K562 (cell line): ENCODE measurements at regions not wholly inside any gene's neighbourhood (a gene's known extent, or its start where the extent isn't known, plus 50 kb on each side); places are given as distances from the start of the nearest gene placed in this dataset.

ENCODE experiments used
- ATAC-seq: fragments of 200-7000 bp; cut with Tn5 transposase; 3 replicates; pipeline ENCODE4 v1.9.1; 2020; ENCODE audit warnings: moderate library complexity
- BruUV-seq: library from RNA; stranded (reverse); fragments of 400-500 nt; replicated peaks from 2 replicates; lab custom pipeline; 2021; lab: Mats Ljungman, UMichigan
- CTCF ChIA-PET: fragments of 300-600 bp; formaldehyde crosslinking; extraction: SDS; loops from one replicate; lab custom pipeline; 2021; ENCODE audit warnings: low intra/inter-chr PET ratio; lab: Yijun Ruan, JAX
- POLR2A ChIA-PET: fragments of 300-600, 350-650 bp; sonication (Branson Sonifier 250); formaldehyde crosslinking; extraction: SDS; loops from one replicate; lab custom pipeline; 2021; ENCODE audit warnings: antibody characterized with exemption, inconsistent platforms; lab: Yijun Ruan, JAX
- DNase-seq, 4 experiments: peaks; one replicate each; pipeline versions ENCODE4 v3.0.0 to v3.0.0-alpha.2; 2011 to 2018; ENCODE audit warnings: low spot score in 3 of 4, mixed read lengths in 3 of 4; ENCODE audit errors: extremely low read depth in 1 of 4
- FAIRE-seq: peaks from 2 replicates; lab custom pipeline; 2011; peaks lifted over from hg19 to GRCh38; lab: Jason Lieb, UNC
- H2AFZ ChIP-seq: 2 replicates; pipeline ENCODE4 v1.6.0; 2011; ENCODE audit warnings: low read depth, low read length, control low read depth, inconsistent platforms
- H3K27ac ChIP-seq: fragments of 200-600 bp; 3 replicates; pipeline ENCODE4 v1.8.0; 2011; ENCODE audit warnings: low read depth, mild to moderate bottlenecking, control low read depth, inconsistent platforms, low read length, moderate library complexity, mixed read lengths; ENCODE audit errors: extremely low read depth
- H3K27me3 ChIP-seq, 2 experiments: fragments of 300-600 bp in 1 of 2; 2 replicates in 1 of 2; 3 replicates in 1 of 2; pipeline versions ENCODE4 v1.6.0 to v1.8.0; 2011; ENCODE audit warnings: inconsistent platforms in 2 of 2, low read length in 2 of 2, mild to moderate bottlenecking in 1 of 2, mixed read lengths in 1 of 2, moderate library complexity in 1 of 2; ENCODE audit not compliant: control insufficient read depth in 2 of 2, insufficient read depth in 2 of 2
- H3K36me3 ChIP-seq: fragments of 300-600 bp; 3 replicates; pipeline ENCODE4 v1.8.0; 2011; ENCODE audit warnings: mild to moderate bottlenecking, low read length, inconsistent platforms; ENCODE audit not compliant: control insufficient read depth, insufficient read depth
- H3K4me1 ChIP-seq, 2 experiments: fragments of 200-600 bp in 1 of 2; replicated peaks in 1 of 2; 2 replicates in 1 of 2; 3 replicates in 1 of 2; pipeline versions ENCODE4 v1.5.1 to v1.8.0; 2011; ENCODE audit warnings: inconsistent platforms in 2 of 2, low read length in 2 of 2, mild to moderate bottlenecking in 1 of 2, mixed read lengths in 1 of 2, moderate library complexity in 1 of 2; ENCODE audit not compliant: control insufficient read depth in 2 of 2, insufficient read depth in 2 of 2
- H3K4me2 ChIP-seq: 2 replicates; pipeline ENCODE4 v1.6.1; 2011; ENCODE audit warnings: low read length, control low read depth, inconsistent platforms, mixed read lengths; ENCODE audit not compliant: insufficient read depth
- H3K4me3 ChIP-seq: fragments of 200-600 bp; sonication (generic), shearing (Covaris generic); 2 replicates; pipeline ENCODE4 v1.5.1; 2016; ENCODE audit warnings: control low read depth, inconsistent platforms
- H3K79me2 ChIP-seq: fragments of 200-600 bp; 3 replicates; pipeline ENCODE4 v1.8.0; 2011; ENCODE audit warnings: low read length, inconsistent platforms; ENCODE audit not compliant: control insufficient read depth, insufficient read depth
- H3K9ac ChIP-seq, 2 experiments: 2 replicates each; pipeline versions ENCODE4 v1.6.0 to v1.6.1; 2011; ENCODE audit warnings: low read depth in 2 of 2, low read length in 2 of 2, control low read depth in 1 of 2, inconsistent platforms in 1 of 2, mild to moderate bottlenecking in 1 of 2, mixed read lengths in 1 of 2; ENCODE audit not compliant: insufficient read depth in 1 of 2
- H3K9me1 ChIP-seq: one replicate; pipeline ENCODE4 v1.6.0; 2011; ENCODE audit warnings: inconsistent platforms, mild to moderate bottlenecking, low read length, moderate library complexity; ENCODE audit not compliant: control insufficient read depth, insufficient read depth
- H3K9me3 ChIP-seq: replicated peaks from 2 replicates; pipeline ENCODE4 v1.5.1; 2011; ENCODE audit warnings: low read depth, low read length, inconsistent platforms; ENCODE audit not compliant: control insufficient read depth, insufficient read depth
- H4K20me1 ChIP-seq: replicated peaks from 2 replicates; pipeline ENCODE4 v1.6.1; 2011; ENCODE audit warnings: low read length, inconsistent platforms, mixed read lengths; ENCODE audit not compliant: control insufficient read depth, insufficient read depth
- CREM ChIP-seq: IDR thresholded peaks from 2 replicates; pipeline ENCODE4 v1.6.1; 2014; ENCODE audit warnings: antibody characterized with exemption, low read depth
- L3MBTL2 ChIP-seq: fragments of 450-650 bp; IDR thresholded peaks from 2 replicates; pipeline ENCODE4 v1.6.1; 2016; ENCODE audit warnings: mild to moderate bottlenecking, moderate library complexity
- MAZ ChIP-seq, 2 experiments: fragments of 450-650 bp in 1 of 2; sonication (generic) in 1 of 2; formaldehyde crosslinking; IDR thresholded peaks in 1 of 2; conservative IDR thresholded peaks in 1 of 2; 2 replicates each; pipeline versions ENCODE4 v1.4.0 to v1.5.0; 2020; ENCODE audit warnings: mild to moderate bottlenecking in 1 of 2, missing genetic modification reagents in 1 of 2
- MBD1 ChIP-seq: fragments of 250-450 bp; sonication (Bioruptor Pico); IDR thresholded peaks from 2 replicates; pipeline ENCODE4 v1.8.0; 2022; ENCODE audit warnings: inconsistent platforms
- RFX7 ChIP-seq: fragments of 250-450 bp; sonication (Bioruptor Pico); IDR thresholded peaks from 2 replicates; pipeline ENCODE4 v1.5.1; 2021; ENCODE audit warnings: mild to moderate bottlenecking
- SRF ChIP-seq, 2 experiments: fragments of 250-450, 450-650 bp in 1 of 2; sonication (Bioruptor Pico) in 1 of 2; sonication (generic) in 1 of 2; formaldehyde crosslinking; IDR thresholded peaks; 2 replicates each; pipeline versions ENCODE4 v1.5.0 to v1.5.1; 2020 to 2022; ENCODE audit warnings: mild to moderate bottlenecking in 1 of 2, missing genetic modification reagents in 1 of 2
- TBL1XR1 ChIP-seq, 2 experiments: IDR thresholded peaks; 2 replicates each; pipeline ENCODE4 v1.6.1; 2012; ENCODE audit warnings: improper control_type of control experiment in 2 of 2, low read length in 2 of 2, mild to moderate bottlenecking in 1 of 2
- ZNF444 ChIP-seq: fragments of 250-450 bp; sonication (Bioruptor Pico); IDR thresholded peaks from 2 replicates; pipeline ENCODE4 v1.4.0; 2020; ENCODE audit warnings: mild to moderate bottlenecking, moderate library complexity
- ZNF561 ChIP-seq: fragments of 450-650 bp; formaldehyde crosslinking; conservative IDR thresholded peaks from 2 replicates; pipeline ENCODE4 v1.4.0; 2020; ENCODE audit warnings: mild to moderate bottlenecking, moderate library complexity
- ZNF589 ChIP-seq: fragments of 200-800 bp; sonication (Bioruptor generic); IDR thresholded peaks from 2 replicates; pipeline ENCODE4 v1.6.1; 2016; ENCODE audit warnings: low read depth, missing genetic modification characterization, missing compliant biosample characterization
- WGBS: fragments of 100-300 bp; shearing (Covaris generic); methylation state at CpG from one replicate; pipeline ENCODE4 v1.1.6; 2016; ENCODE audit warnings: low coverage, mixed read lengths; ENCODE audit not compliant: insufficient coverage; ENCODE audit errors: missing lambda C conversion rate; 5-methylcytosine and 5-hydroxymethylcytosine counted together
- in situ Hi-C: fragments of 300-500 bp; cut with MboI; formaldehyde crosslinking; loops from 4 replicates; pipeline ENCODE4 v1.15.0; 2018; ENCODE audit warnings: inconsistent platforms, mixed read lengths
- intact Hi-C: fragments of 100-400 bp; cut with micrococcal nuclease; formaldehyde crosslinking; loops from 2 replicates; pipeline ENCODE4 v1.14.2; 2022
- TF ChIP-seq, protein P1 (sequence below): IDR thresholded peaks from 2 replicates; pipeline ENCODE4 v1.6.1; 2011; ENCODE audit warnings: borderline replicate concordance, low read depth, mild to moderate bottlenecking, moderate library complexity, low read length; ENCODE audit not compliant: insufficient read depth, poor library complexity, severe bottlenecking

DNA sequence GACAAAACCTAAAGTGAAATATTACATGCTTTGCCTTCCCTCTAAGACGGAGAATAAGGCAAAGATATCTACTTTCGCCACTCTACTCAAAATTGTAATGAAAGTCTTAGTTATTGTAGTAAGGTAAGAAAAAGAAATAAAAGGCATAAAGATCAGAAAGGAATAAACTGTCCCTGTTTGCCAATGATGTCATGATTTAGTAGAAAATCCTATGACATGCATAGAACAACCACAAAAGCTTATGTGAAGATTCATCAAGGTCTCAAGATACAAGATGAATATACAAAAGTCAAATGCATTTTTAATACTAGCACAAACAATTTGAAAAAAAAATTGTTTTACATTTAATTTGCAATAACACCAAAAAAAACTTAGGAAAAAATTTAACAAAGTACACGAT, 64.0 kb upstream of the FOXQ1 start:
- Histone ChIP-seq H3K4me1 (no peaks in the 10 kb centered on the region), H3K4me2 (no peak overlapping the region), H3K4me3 (no peak overlapping the region), H4K20me1 (no peaks in the 10 kb centered on the region; the same call in 1 of the 2 replicates), H3K9me3 (no peaks in the 10 kb centered on the region), H2AFZ (no peak overlapping the region), H3K27me3 (peaks cover 6 to 18% of the 10 kb centered on the region in 2 experiments), H3K36me3 (no peaks in the 10 kb centered on the region), H3K27ac (no peak overlapping the region), H3K9ac (no peak overlapping the region), H3K79me2 (no peaks in the 10 kb centered on the region), H3K9me1 (no peaks in the 10 kb centered on the region)
- ATAC-seq = no peak
- FAIRE-seq = no peak
- in situ Hi-C loops (no loop called here), intact Hi-C loops (no loop called here)
- ChIA-PET CTCF (no interaction called here), POLR2A (no interaction called here)
- DNase-seq = no peak
- BruUV-seq = no TSS peak
- 0% methylated on average over 3 of the region's 3 CpGs for WGBS
- TF ChIP-seq ZNF589 (no peak), ZNF444 (no peak), CREM (no peak), MBD1 (no peak), MAZ (CRISPR knock-in tag; conservative IDR thresholded peaks at IDR 0.05 in 1 of 2, IDR thresholded peaks at IDR 0.05 in 1 of 2) (no peak), ZNF561 (no peak), L3MBTL2 (no peak), RFX7 (CRISPR knock-in tag) (no peak), TBL1XR1 (IDR thresholded peaks at IDR 0.05; ENCODE audit: low read length in 2 of 2) (no peak), SRF (CRISPR knock-in tag; IDR thresholded peaks at IDR 0.05) (no peak)
- TF ChIP-seq, protein P1, sequence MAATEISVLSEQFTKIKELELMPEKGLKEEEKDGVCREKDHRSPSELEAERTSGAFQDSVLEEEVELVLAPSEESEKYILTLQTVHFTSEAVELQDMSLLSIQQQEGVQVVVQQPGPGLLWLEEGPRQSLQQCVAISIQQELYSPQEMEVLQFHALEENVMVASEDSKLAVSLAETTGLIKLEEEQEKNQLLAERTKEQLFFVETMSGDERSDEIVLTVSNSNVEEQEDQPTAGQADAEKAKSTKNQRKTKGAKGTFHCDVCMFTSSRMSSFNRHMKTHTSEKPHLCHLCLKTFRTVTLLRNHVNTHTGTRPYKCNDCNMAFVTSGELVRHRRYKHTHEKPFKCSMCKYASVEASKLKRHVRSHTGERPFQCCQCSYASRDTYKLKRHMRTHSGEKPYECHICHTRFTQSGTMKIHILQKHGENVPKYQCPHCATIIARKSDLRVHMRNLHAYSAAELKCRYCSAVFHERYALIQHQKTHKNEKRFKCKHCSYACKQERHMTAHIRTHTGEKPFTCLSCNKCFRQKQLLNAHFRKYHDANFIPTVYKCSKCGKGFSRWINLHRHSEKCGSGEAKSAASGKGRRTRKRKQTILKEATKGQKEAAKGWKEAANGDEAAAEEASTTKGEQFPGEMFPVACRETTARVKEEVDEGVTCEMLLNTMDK = no peak
